ENCODE measurements at regions not wholly inside any gene's neighbourhood (a gene's known extent, or its start where the extent isn't known, plus 50 kb on each side); places are given as distances from the start of the nearest gene placed in this dataset.

GRCh38 chr12:24135158-24135850 lies 185.8 kb upstream of the SOX5 start:
- in situ Hi-C loops (cut with HindIII; ENCODE audit: low pct_unique_long_range_greater_than_20kb, low sequenced_read_pairs): no loop called here
- intact Hi-C loops (cut with micrococcal nuclease; ENCODE audit: unreplicated experiment): no loop called here
- H3K4me3 ChIP-seq (ENCODE audit: low read depth in 2 of 2, low read length in 2 of 2): no peak overlapping the region
- no peak for ATAC-seq
- no peaks in the 10 kb centered on the region for H3K27me3 ChIP-seq (ENCODE audit: control insufficient read depth, insufficient read depth, low read length)
- no peaks in the 10 kb centered on the region for H3K4me1 ChIP-seq (ENCODE audit: control insufficient read depth, insufficient read depth, low read length)
- no peaks in the 10 kb centered on the region for H3K9me3 ChIP-seq (ENCODE audit: control insufficient read depth, insufficient read depth, low read depth, low read length)
- H3K36me3 ChIP-seq (ENCODE audit: control insufficient read depth, insufficient read depth, low read length): no peaks in the 10 kb centered on the region
- no peak for DNase-seq (ENCODE audit: low read depth, low spot score)
- H3K27ac ChIP-seq (ENCODE audit: low read length): no peak overlapping the region
- ChIA-PET CTCF (no interaction called here), POLR2A (no interaction called here)
- TF ChIP-seq, protein P1, sequence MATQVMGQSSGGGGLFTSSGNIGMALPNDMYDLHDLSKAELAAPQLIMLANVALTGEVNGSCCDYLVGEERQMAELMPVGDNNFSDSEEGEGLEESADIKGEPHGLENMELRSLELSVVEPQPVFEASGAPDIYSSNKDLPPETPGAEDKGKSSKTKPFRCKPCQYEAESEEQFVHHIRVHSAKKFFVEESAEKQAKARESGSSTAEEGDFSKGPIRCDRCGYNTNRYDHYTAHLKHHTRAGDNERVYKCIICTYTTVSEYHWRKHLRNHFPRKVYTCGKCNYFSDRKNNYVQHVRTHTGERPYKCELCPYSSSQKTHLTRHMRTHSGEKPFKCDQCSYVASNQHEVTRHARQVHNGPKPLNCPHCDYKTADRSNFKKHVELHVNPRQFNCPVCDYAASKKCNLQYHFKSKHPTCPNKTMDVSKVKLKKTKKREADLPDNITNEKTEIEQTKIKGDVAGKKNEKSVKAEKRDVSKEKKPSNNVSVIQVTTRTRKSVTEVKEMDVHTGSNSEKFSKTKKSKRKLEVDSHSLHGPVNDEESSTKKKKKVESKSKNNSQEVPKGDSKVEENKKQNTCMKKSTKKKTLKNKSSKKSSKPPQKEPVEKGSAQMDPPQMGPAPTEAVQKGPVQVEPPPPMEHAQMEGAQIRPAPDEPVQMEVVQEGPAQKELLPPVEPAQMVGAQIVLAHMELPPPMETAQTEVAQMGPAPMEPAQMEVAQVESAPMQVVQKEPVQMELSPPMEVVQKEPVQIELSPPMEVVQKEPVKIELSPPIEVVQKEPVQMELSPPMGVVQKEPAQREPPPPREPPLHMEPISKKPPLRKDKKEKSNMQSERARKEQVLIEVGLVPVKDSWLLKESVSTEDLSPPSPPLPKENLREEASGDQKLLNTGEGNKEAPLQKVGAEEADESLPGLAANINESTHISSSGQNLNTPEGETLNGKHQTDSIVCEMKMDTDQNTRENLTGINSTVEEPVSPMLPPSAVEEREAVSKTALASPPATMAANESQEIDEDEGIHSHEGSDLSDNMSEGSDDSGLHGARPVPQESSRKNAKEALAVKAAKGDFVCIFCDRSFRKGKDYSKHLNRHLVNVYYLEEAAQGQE (IDR thresholded peaks at IDR 0.05; ENCODE audit: insufficient read depth in 1 of 2, low read depth in 2 of 2, low read length in 1 of 2): no peak
- TF ChIP-seq SIN3A (IDR thresholded peaks at IDR 0.05; ENCODE audit: borderline replicate concordance, insufficient read depth, low read depth, low read length): no peak
- no peak for TF ChIP-seq TCF7L2 (IDR thresholded peaks at IDR 0.05; ENCODE audit: low read depth, low read length)
- TF ChIP-seq POLR2AphosphoS5 (IDR thresholded peaks at IDR 0.05; ENCODE audit: low read depth, low read length): no peak
- TF ChIP-seq, protein P2, sequence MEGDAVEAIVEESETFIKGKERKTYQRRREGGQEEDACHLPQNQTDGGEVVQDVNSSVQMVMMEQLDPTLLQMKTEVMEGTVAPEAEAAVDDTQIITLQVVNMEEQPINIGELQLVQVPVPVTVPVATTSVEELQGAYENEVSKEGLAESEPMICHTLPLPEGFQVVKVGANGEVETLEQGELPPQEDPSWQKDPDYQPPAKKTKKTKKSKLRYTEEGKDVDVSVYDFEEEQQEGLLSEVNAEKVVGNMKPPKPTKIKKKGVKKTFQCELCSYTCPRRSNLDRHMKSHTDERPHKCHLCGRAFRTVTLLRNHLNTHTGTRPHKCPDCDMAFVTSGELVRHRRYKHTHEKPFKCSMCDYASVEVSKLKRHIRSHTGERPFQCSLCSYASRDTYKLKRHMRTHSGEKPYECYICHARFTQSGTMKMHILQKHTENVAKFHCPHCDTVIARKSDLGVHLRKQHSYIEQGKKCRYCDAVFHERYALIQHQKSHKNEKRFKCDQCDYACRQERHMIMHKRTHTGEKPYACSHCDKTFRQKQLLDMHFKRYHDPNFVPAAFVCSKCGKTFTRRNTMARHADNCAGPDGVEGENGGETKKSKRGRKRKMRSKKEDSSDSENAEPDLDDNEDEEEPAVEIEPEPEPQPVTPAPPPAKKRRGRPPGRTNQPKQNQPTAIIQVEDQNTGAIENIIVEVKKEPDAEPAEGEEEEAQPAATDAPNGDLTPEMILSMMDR (IDR thresholded peaks at IDR 0.05): no peak
- no TSS peak for BruUV-seq (replicated peaks)

DNA sequence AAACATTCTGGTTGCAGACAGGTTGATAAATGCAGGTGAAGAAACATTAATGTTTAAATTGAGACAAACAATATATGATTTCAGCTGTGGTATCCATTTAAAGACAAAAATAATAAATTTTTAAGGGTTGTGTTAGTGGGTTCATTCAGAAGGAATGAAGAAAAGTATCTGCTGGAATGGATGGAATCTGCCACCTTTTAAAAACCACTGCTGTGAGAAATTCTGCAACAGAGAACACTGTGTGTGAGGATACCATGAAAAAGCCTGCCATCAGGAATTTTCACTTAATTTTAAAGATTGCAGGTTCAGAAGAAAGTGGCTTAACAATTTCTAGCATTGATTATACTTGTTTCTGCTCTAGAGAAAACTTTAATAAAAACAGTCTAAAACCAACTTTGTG lies 184.6 kb upstream of the SOX5 start:
- Histone ChIP-seq H3K27me3 (ENCODE audit: control insufficient read depth, insufficient read depth, low read length) (no peaks in the 10 kb centered on the region), H3K27ac (ENCODE audit: low read length) (no peak overlapping the region), H3K4me1 (ENCODE audit: control insufficient read depth, insufficient read depth, low read length) (no peaks in the 10 kb centered on the region), H3K4me3 (ENCODE audit: low read depth in 2 of 2, low read length in 2 of 2) (no peak overlapping the region), H3K9me3 (ENCODE audit: control insufficient read depth, insufficient read depth, low read depth, low read length) (no peaks in the 10 kb centered on the region), H3K36me3 (ENCODE audit: control insufficient read depth, insufficient read depth, low read length) (no peaks in the 10 kb centered on the region)
- POLR2A ChIA-PET: no interaction called here
- intact Hi-C loops (cut with micrococcal nuclease; ENCODE audit: unreplicated experiment): no loop called here
- CTCF ChIA-PET: no interaction called here
- BruUV-seq (replicated peaks): no TSS peak
- in situ Hi-C loops (cut with HindIII; ENCODE audit: low pct_unique_long_range_greater_than_20kb, low sequenced_read_pairs): no loop called here
- ATAC-seq: no peak
- no peak for DNase-seq (ENCODE audit: low read depth, low spot score)
- TF ChIP-seq, protein P2 (IDR thresholded peaks at IDR 0.05): no peak
- TF ChIP-seq, protein P1 (IDR thresholded peaks at IDR 0.05; ENCODE audit: insufficient read depth in 1 of 2, low read depth in 2 of 2, low read length in 1 of 2): no peak

Measured in Panc1 (cell line).